Fibroblast of mammary gland (primary cell): ENCODE measurements at regions not wholly inside any gene's neighbourhood (a gene's known extent, or its start where the extent isn't known, plus 50 kb on each side); places are given as distances from the start of the nearest gene placed in this dataset.
"Not testable (repeated sequence)": the region's sequence is repeated elsewhere in the genome, so short reads cannot be mapped to it uniquely, and the experiment has no call there.

Experiments used
- DNase-seq: peaks from one replicate; pipeline ENCODE4 v3.0.0-alpha.2; 2010; ENCODE audit warnings: low read depth
- H3K4me3 ChIP-seq: 2 replicates; pipeline ENCODE4 v1.5.1; 2011; ENCODE audit warnings: low read depth, mild to moderate bottlenecking, low read length, moderate library complexity; ENCODE audit not compliant: control insufficient read depth
- CTCF ChIP-seq: conservative IDR thresholded peaks from 2 replicates; pipeline ENCODE4 v1.5.1; 2011; ENCODE audit warnings: low read depth, low read length, inconsistent platforms; ENCODE audit not compliant: control insufficient read depth, insufficient read depth

- TF ChIP-seq CTCF: no peak
These were observed 120.6 kb upstream of the UGP2 start for GRCh38 chr2:63721082-63721424.

GRCh38 chr2:63722284-63722683, 119.4 kb upstream of the UGP2 start:
- not testable (repeated sequence) for DNase-seq, H3K4me3 ChIP-seq

More at GRCh38 chr2:63721082-63721424, 120.6 kb upstream of the UGP2 start:
- no peak overlapping the region for H3K4me3 ChIP-seq
- DNase-seq: no peak

DNA sequence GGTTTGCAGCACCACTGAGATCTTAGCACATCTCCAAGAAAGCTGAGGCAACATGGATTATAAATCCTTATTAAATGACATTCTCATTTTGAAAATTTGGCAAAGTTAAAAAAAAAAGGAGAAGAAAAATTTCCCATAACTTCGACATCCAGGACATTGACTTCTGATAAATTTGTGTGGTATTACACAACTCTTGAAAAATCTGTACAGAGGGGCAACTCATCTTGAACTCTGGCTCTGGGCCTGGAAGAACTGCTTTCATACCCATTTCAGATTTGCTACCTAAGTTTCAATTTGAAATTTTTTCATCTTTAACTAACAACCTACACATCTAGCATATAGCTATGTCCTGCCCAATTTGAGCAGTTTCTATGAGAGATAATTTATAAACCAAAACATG, 118.0 kb upstream of the UGP2 start:
- peak; percentile 45 for DNase-seq
- no peak overlapping the region for H3K4me3 ChIP-seq
- TF ChIP-seq CTCF: no peak

GRCh38 chr2:63725212-63725611, 116.5 kb upstream of the UGP2 start:
- H3K4me3 ChIP-seq, DNase-seq: not testable (repeated sequence)

- no peak for DNase-seq
- no peak overlapping the region for H3K4me3 ChIP-seq
- no peak for TF ChIP-seq CTCF
These were observed 112.3 kb upstream of the UGP2 start for GRCh38 chr2:63729362-63729761.

DNA sequence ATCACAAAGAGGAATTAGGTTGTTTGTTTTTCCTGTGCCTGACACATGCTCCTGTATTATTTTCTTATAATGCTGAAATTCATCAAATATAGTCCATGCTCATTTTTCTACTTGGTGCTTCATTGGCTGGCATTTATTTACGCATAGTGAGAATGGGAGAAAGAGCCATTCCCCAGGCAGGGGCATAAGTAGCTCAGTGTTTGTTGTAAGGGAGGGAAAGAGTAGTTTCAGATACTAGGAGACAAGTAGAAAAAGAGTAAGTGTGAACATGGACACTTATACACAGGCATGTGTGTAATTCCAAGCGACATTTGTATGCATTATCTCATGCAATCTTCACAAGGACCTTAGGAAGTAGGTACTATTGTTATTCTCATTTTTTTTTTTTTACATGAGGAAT, 111.9 kb upstream of the UGP2 start:
- TF ChIP-seq CTCF: no peak
- no peak for DNase-seq
- no peak overlapping the region for H3K4me3 ChIP-seq

DNA sequence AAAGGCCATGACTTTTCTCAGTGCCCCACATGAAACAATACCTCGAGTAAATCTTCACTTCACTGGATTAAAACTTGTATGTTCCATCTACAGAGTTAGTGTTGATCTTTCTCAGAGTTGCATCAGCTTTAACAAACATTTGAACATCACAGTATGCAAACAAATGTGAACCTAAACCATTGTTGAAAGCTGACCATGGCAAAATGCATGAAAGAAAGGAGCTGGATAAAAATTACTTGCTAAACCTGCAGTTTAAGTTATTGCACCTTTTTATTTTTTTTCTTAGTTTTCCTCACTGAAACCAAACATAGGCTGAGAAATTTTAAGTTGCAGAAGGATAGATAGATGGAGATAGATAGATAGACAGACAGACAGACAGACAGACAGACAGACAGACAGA, 107.2 kb upstream of the UGP2 start:
- no peak for DNase-seq
- no peak overlapping the region for H3K4me3 ChIP-seq
- no peak for TF ChIP-seq CTCF

DNA sequence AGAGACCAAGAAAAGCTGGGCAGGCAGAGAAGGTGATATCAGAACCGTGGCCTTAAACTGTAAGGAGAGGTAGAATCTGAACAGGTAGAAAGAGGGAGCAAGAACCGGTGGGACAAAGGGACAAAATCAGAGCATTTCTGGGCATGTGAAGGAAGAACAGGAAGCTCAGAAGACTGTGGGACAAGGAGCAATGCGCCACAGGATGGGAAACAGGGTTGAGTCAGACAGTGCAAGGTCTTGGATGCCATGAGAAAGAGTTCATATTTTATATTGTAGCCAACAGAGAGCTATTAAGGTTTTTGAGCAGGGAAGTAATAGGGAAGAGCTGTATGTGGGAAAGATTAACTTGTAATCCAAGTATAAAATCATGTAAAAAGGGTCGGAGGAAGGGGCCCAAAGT, 106.4 kb upstream of the UGP2 start:
- TF ChIP-seq CTCF: no peak
- no peak overlapping the region for H3K4me3 ChIP-seq
- peak; percentile 76 for DNase-seq
